Trophoblast cell (in vitro differentiated cells and primary cell): ENCODE measurements at regions not wholly inside any gene's neighbourhood (a gene's known extent, or its start where the extent isn't known, plus 50 kb on each side); places are given as distances from the start of the nearest gene placed in this dataset.

ENCODE experiments used
- DNase-seq, 2 donors: peaks; one replicate each; pipeline ENCODE4 v3.0.0-alpha.2; 2016
- H2AFZ ChIP-seq: 2 replicates; pipeline ENCODE4 v1.6.1; 2013; ENCODE audit warnings: low read length, moderate library complexity, mild to moderate bottlenecking; ENCODE audit not compliant: insufficient read depth, poor library complexity
- H2AK5ac ChIP-seq: 2 replicates; pipeline ENCODE4 v1.6.1; 2013; ENCODE audit warnings: mild to moderate bottlenecking, low read length
- H2BK120ac ChIP-seq: 2 replicates; pipeline ENCODE4 v1.6.1; 2013; ENCODE audit warnings: low read length, mild to moderate bottlenecking, moderate library complexity; ENCODE audit not compliant: insufficient read depth, poor library complexity
- H2BK12ac ChIP-seq: 2 replicates; pipeline ENCODE4 v1.6.1; 2013; ENCODE audit warnings: mild to moderate bottlenecking, low read length, moderate library complexity
- H2BK5ac ChIP-seq: 2 replicates; pipeline ENCODE4 v1.6.1; 2013; ENCODE audit warnings: low read length, low read depth, moderate library complexity, mild to moderate bottlenecking; ENCODE audit not compliant: poor library complexity
- H3K14ac ChIP-seq: 2 replicates; pipeline ENCODE4 v1.6.1; 2013; ENCODE audit warnings: mild to moderate bottlenecking, low read length
- H3K18ac ChIP-seq: 2 replicates; pipeline ENCODE4 v1.6.1; 2013; ENCODE audit warnings: mild to moderate bottlenecking, low read length
- H3K23ac ChIP-seq: 2 replicates; pipeline ENCODE4 v1.6.1; 2013; ENCODE audit warnings: low read length
- H3K27ac ChIP-seq: 2 replicates; pipeline ENCODE4 v1.5.1; 2013; ENCODE audit warnings: low read depth, mild to moderate bottlenecking, inconsistent platforms, low read length, moderate library complexity
- H3K27me3 ChIP-seq: 2 replicates; pipeline ENCODE4 v1.6.1; 2013; ENCODE audit warnings: inconsistent platforms, mild to moderate bottlenecking, low read length, moderate library complexity; ENCODE audit not compliant: insufficient read depth
- H3K36me3 ChIP-seq, 2 experiments: 1 replicate in 1 of 2; 2 replicates in 1 of 2; pipeline ENCODE4 v1.6.1; 2013; ENCODE audit warnings: low read length in 2 of 2, mild to moderate bottlenecking in 2 of 2, moderate library complexity in 1 of 2; ENCODE audit not compliant: insufficient read depth in 2 of 2, control insufficient read depth in 1 of 2
- H3K4ac ChIP-seq: 2 replicates; pipeline ENCODE4 v1.6.1; 2013; ENCODE audit warnings: low read depth, mild to moderate bottlenecking, low read length, moderate library complexity
- H3K4me1 ChIP-seq, 2 experiments: 1 replicate in 1 of 2; 2 replicates in 1 of 2; pipeline ENCODE4 v1.6.1; 2013; ENCODE audit warnings: low read length in 2 of 2, mild to moderate bottlenecking in 2 of 2, moderate library complexity in 1 of 2; ENCODE audit not compliant: insufficient read depth in 2 of 2, control insufficient read depth in 1 of 2
- H3K4me2 ChIP-seq: 2 replicates; pipeline ENCODE4 v1.6.1; 2013; ENCODE audit warnings: inconsistent platforms, mild to moderate bottlenecking, low read length, moderate library complexity
- H3K4me3 ChIP-seq: 2 replicates; pipeline ENCODE4 v1.5.1; 2013; ENCODE audit warnings: mild to moderate bottlenecking, low read depth, low read length, inconsistent platforms
- H3K79me1 ChIP-seq: one replicate; pipeline ENCODE4 v1.6.1; 2013; ENCODE audit warnings: low read length
- H3K79me2 ChIP-seq: 2 replicates; pipeline ENCODE4 v1.6.1; 2013; ENCODE audit warnings: low read length, mild to moderate bottlenecking; ENCODE audit not compliant: control insufficient read depth, insufficient read depth, poor library complexity
- H3K9ac ChIP-seq: 2 replicates; pipeline ENCODE4 v1.6.1; 2013; ENCODE audit warnings: mild to moderate bottlenecking, low read length
- H3K9me3 ChIP-seq: 2 replicates; pipeline ENCODE4 v1.6.1; 2013; ENCODE audit warnings: low read depth, mild to moderate bottlenecking, control low read depth, inconsistent platforms, low read length; ENCODE audit not compliant: insufficient read depth
- H4K12ac ChIP-seq: 2 replicates; pipeline ENCODE4 v1.6.1; 2013; ENCODE audit warnings: low read depth, mild to moderate bottlenecking, low read length, moderate library complexity
- H4K8ac ChIP-seq: 2 replicates; pipeline ENCODE4 v1.6.1; 2013; ENCODE audit warnings: low read depth, mild to moderate bottlenecking, low read length, moderate library complexity
- H4K91ac ChIP-seq: one replicate; pipeline ENCODE4 v1.6.1; 2013; ENCODE audit warnings: low read depth, mild to moderate bottlenecking, low read length, moderate library complexity
- WGBS: extraction: QIAGEN DNeasy Blood & Tissue Kit; methylation state at CpG from one replicate; pipeline ENCODE4 v1.1.7; 2013; ENCODE audit warnings: missing lambda C conversion rate; ENCODE audit not compliant: insufficient read length, insufficient coverage; ENCODE audit errors: extremely low coverage; 5-methylcytosine and 5-hydroxymethylcytosine counted together

- H2BK5ac ChIP-seq, result no peak overlapping the region
- no peak overlapping the region for H3K23ac ChIP-seq
These were observed 383.0 kb downstream of the LRIG3 start for GRCh38 chr12:58537278-58537677.

GRCh38 chr12:58539295-58539694, 381.0 kb downstream of the LRIG3 start:
- H2BK120ac ChIP-seq, result no peak overlapping the region
- no peak overlapping the region for H2AFZ ChIP-seq
- H3K4me1 ChIP-seq, result peaks cover 0 to 2% of the 10 kb centered on the region in 2 experiments
- H3K27ac ChIP-seq, result no peak overlapping the region
- no peaks in the 10 kb centered on the region for H3K79me2 ChIP-seq
- no peaks in the 10 kb centered on the region for H3K9me3 ChIP-seq
- no peak overlapping the region for H2BK12ac ChIP-seq
- H3K79me1 ChIP-seq, result peaks cover 2% of the 10 kb centered on the region
- H4K12ac ChIP-seq, result no peak overlapping the region
- WGBS, result no CpG with 5 or more reads among the region's 4 CpGs
- no peak overlapping the region for H3K4ac ChIP-seq
- no peak overlapping the region for H4K91ac ChIP-seq
- H2AK5ac ChIP-seq, result no peak overlapping the region
- H3K4me3 ChIP-seq, result no peak overlapping the region
- H3K36me3 ChIP-seq, result no peaks in the 10 kb centered on the region
- DNase-seq, result no peak
- H4K8ac ChIP-seq, result no peak overlapping the region
- H3K18ac ChIP-seq, result no peak overlapping the region
- H3K9ac ChIP-seq, result no peak overlapping the region
- H3K27me3 ChIP-seq, result no peaks in the 10 kb centered on the region
- H2BK5ac ChIP-seq, result no peak overlapping the region
- no peak overlapping the region for H3K4me2 ChIP-seq
- no peak overlapping the region for H3K14ac ChIP-seq
- no peak overlapping the region for H3K23ac ChIP-seq

More at GRCh38 chr12:58537278-58537677, 383.0 kb downstream of the LRIG3 start:
- Histone ChIP-seq H3K18ac (no peak overlapping the region), H3K4me1 (peaks cover 0 to 2% of the 10 kb centered on the region in 2 experiments), H3K36me3 (no peaks in the 10 kb centered on the region), H3K4me2 (no peak overlapping the region), H3K9me3 (no peaks in the 10 kb centered on the region), H4K91ac (no peak overlapping the region), H3K27me3 (no peaks in the 10 kb centered on the region), H2AFZ (no peak overlapping the region), H4K8ac (no peak overlapping the region), H3K79me1 (peaks cover 2% of the 10 kb centered on the region), H4K12ac (no peak overlapping the region), H3K14ac (no peak overlapping the region), H2BK12ac (no peak overlapping the region), H3K79me2 (no peaks in the 10 kb centered on the region), H2BK120ac (no peak overlapping the region), H2AK5ac (no peak overlapping the region), H3K9ac (no peak overlapping the region), H3K4ac (no peak overlapping the region), H3K4me3 (no peak overlapping the region), H3K27ac (no peak overlapping the region)
- no CpG with 5 or more reads among the region's 5 CpGs for WGBS
- DNase-seq, result no peak

- Histone ChIP-seq H3K36me3 (no peaks in the 10 kb centered on the region), H3K4me1 (peaks cover 0 to 2% of the 10 kb centered on the region in 2 experiments), H4K91ac (no peak overlapping the region), H3K27me3 (no peaks in the 10 kb centered on the region), H2BK120ac (no peak overlapping the region), H3K14ac (no peak overlapping the region), H2AFZ (no peak overlapping the region), H4K8ac (no peak overlapping the region), H4K12ac (no peak overlapping the region), H3K4ac (no peak overlapping the region), H3K18ac (no peak overlapping the region), H3K79me2 (no peaks in the 10 kb centered on the region), H3K4me3 (no peak overlapping the region), H3K9me3 (no peaks in the 10 kb centered on the region), H3K4me2 (no peak overlapping the region), H3K79me1 (peaks cover 2% of the 10 kb centered on the region), H3K27ac (no peak overlapping the region), H2BK12ac (no peak overlapping the region), H2AK5ac (no peak overlapping the region), H3K23ac (no peak overlapping the region), H3K9ac (no peak overlapping the region), H2BK5ac (no peak overlapping the region)
- peak; percentile 42 to 74 for DNase-seq
- no CpG with 5 or more reads among the region's 8 CpGs for WGBS
These were observed 379.6 kb downstream of the LRIG3 start for GRCh38 chr12:58540480-58541299.

- Histone ChIP-seq H4K12ac (no peak overlapping the region), H3K79me2 (no peaks in the 10 kb centered on the region), H3K4me3 (no peak overlapping the region), H3K36me3 (no peaks in the 10 kb centered on the region), H2BK120ac (no peak overlapping the region), H2AK5ac (no peak overlapping the region), H3K4ac (no peak overlapping the region), H3K9me3 (no peaks in the 10 kb centered on the region), H3K79me1 (peaks cover 2% of the 10 kb centered on the region), H3K23ac (no peak overlapping the region), H3K27me3 (no peaks in the 10 kb centered on the region), H3K18ac (no peak overlapping the region), H2BK5ac (no peak overlapping the region), H3K14ac (no peak overlapping the region), H3K9ac (no peak overlapping the region), H4K91ac (no peak overlapping the region), H2AFZ (no peak overlapping the region), H2BK12ac (no peak overlapping the region), H4K8ac (no peak overlapping the region), H3K27ac (no peak overlapping the region), H3K4me2 (no peak overlapping the region), H3K4me1 (peaks cover 0 to 2% of the 10 kb centered on the region in 2 experiments)
- DNase-seq, result no peak
- WGBS, result no CpG with 5 or more reads among the region's 3 CpGs
These were observed 379.0 kb downstream of the LRIG3 start for GRCh38 chr12:58541300-58541690.
